ENCODE measurements at regions not wholly inside any gene's neighbourhood (a gene's known extent, or its start where the extent isn't known, plus 50 kb on each side); places are given as distances from the start of the nearest gene placed in this dataset.

DNA sequence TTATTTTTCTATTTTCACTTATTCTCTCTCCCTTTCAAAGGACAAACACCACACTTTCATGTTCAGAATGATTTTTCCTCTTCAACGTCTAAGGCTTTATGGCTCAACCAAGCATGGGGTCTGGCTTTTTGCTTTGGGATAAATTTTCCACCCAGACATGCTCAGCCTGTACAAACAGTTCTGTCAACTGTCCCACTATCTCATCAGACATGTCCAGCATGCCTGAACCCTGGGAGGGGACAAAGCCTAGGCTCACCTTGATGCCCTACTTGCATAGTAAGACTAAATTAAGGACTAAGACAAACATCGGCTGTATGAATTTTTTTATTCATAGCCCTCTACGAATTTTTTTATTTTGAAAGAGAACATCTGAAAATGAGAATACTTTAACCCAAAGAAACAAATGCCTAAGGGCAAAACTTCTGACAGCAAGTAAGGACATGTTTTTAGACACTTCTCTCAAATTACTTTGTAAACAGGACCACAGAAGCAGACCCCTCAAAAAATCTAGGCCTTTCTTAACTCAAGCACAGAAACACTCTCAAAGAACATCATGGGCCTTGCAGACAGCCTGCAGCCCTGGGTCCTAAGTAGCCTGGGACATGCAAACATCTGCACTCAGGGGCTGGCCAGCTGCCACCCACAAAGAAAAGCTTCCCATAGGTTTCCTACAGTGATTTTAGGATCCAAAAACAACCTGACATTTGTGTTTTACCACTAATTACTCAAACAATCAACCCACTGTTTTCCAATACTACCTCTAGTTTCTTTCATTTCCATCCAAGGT, 72.3 kb upstream of the PALMD start:
- no peak for TF ChIP-seq CTCF (IDR thresholded peaks at IDR 0.05)
- TF ChIP-seq POLR2A (IDR thresholded peaks at IDR 0.05): no peak
- no peak for TF ChIP-seq POLR2AphosphoS5 (IDR thresholded peaks at IDR 0.05; ENCODE audit: insufficient read depth in 1 of 2, low read depth in 1 of 2)

Data from vagina (tissue), 2 donors.